Frontal cortex (tissue), 3 donors: ENCODE measurements at regions not wholly inside any gene's neighbourhood (a gene's known extent, or its start where the extent isn't known, plus 50 kb on each side); places are given as distances from the start of the nearest gene placed in this dataset.
"Not testable (repeated sequence)": the region's sequence is repeated elsewhere in the genome, so short reads cannot be mapped to it uniquely, and the experiment has no call there.

Source experiments
- DNase-seq, 2 donors: peaks; one replicate each; pipeline ENCODE4 v3.0.0; 2012; ENCODE audit warnings: low spot score in 2 of 2
- FAIRE-seq: peaks from 2 replicates; lab custom pipeline; 2012; peaks lifted over from hg19 to GRCh38; lab: Jason Lieb, UNC
- donor health status: control.
- donor health status: control.
- donor health status: control.

DNA sequence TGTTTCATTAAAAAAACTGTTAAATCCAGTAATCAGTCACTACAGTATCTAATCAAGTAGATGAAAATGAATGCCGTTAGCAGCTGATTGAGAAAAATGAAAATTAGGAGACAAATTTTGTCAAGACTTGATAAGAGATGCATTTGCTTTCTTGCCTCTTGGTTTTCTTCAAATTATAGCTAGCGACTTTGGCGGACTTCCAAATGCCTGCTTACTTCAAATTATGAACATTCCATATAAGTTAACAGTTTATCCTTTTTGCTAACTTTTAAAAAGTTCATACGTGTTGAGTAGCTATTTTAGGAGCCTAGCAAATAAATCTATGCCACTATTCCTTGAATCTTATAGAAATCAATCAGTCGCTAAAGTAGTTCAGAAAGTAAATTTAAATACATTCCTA, 58.8 kb downstream of the PPP4R3C start:
- FAIRE-seq (no peak), DNase-seq (no peak)

DNA sequence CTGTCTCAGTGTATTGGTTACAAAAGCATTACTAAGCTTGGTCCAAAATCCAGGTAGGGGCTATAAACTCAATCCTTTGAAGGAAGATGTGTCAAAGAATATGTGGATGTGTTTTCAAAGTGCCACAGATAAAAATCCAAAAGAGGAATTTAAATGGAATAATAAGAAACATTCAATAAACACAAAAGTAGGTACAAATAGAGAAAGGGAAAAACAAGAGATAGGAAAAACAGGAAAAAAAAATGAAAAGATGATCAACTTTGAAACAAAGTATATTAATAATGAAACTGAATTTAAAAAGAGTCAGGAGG, 64.0 kb downstream of the PPP4R3C start:
- no peak for FAIRE-seq
- no peak for DNase-seq

DNA sequence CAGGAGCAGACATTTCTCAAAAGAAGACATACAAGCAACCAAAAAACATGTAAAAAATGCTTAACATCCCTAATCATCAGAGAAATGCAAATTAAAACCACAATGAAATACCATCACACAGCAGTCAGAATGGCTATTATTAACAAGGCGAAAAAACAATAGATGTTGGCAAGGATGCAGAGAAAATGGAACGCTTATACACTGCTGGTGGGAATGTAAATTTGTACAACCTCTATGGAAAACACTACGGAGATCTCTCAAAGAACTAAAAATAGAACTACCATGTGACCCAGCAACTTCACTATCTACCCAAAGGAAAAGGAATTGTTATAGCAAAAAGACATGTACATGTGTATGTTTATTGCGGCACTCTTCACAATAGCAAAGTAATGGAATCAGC, 71.5 kb downstream of the PPP4R3C start:
- FAIRE-seq (no peak), DNase-seq (no peak)

DNA sequence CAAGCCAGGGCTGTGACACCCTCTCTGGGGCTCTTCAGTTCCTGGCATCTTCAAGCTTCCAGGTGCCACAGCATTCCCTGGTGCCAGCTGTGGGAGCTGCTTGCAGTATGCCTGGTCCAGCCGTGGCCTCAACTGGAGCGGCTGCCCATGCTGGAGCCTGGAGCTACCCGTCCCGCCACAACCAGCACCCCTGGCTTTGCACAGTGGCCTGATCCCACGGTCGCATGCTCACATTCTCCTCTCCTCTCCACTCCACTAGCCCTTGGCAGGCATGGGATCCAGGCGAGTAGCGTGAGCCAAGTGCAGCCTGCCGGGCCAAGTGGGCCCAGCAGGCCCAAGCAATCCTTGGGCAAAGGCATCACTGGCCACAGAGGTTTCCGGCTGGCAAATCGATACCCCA, 81.7 kb downstream of the PPP4R3C start:
- FAIRE-seq (no peak), DNase-seq (no peak)

DNA sequence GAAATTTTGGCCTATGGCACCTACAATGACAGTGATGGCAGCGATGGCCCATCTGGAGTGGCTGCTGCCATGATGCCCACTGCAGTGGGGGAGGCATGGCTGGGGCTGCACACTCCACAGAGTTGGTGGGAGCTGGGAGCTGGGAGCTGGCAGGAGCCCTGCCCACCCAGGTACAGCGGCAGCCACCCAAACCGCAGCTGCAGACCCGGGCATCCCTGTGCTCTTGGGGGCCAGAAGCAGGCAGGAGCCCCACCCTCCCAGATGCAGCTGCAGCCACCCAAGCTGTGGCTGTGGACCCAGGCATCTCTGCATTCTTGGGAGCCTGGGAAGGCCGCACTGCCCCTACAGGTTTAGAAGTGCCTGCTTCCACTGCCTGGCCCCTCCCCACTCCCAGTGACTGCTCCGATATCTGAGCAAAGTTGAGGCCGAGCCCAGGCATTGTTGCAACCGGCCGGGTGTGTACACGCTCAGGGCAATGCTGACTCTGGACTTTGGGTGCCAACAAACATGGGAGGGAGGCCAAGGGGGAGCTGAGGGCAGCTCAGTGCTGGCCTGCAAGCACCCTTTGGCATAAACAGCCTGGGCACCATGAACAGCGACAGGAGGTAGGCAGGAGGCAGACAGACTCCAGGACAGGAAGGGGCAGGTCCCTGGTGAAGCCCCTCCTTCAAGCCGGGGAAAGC, 82.8 kb downstream of the PPP4R3C start:
- DNase-seq = no peak
- FAIRE-seq = no peak

DNA sequence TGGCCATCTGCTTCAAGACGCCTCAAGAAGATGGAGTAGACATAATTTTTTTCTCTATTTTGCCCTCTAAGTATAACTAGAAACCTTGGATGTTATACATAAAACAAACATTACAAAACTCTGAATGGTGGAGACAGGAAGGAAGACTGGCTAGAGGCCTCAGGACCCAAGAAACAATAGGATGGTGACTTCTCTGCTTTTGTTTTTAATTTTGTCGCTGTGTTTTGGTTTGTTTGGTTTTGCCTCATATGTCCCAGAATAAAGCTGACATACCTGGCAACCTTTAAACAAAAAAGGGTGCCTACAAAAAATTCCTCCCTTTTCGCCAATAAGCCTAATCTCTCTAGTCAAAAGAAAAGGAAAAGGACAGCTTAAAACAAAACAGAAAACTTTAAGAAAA, 109.1 kb downstream of the PPP4R3C start:
- no peak for DNase-seq
- no peak for FAIRE-seq

DNA sequence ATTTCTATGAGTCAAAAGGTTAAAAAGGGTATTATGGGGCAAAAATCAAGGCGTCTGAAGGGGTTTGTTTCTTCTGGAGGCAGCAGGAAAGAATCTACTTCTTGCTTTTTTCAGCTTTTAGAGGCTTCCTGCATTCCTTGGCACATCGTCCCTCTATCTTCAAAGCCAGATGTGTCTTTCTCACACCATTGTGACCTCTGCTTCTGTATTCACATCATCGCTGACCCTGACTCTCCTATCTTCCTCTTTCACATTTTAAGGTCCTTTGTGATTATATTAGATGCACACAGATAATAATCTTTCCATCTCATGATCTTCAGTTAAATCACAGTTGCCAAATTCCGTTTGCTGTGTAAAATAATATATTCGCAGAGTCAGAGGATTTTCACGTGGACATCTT, 112.7 kb downstream of the PPP4R3C start:
- no peak for FAIRE-seq
- no peak for DNase-seq

DNA sequence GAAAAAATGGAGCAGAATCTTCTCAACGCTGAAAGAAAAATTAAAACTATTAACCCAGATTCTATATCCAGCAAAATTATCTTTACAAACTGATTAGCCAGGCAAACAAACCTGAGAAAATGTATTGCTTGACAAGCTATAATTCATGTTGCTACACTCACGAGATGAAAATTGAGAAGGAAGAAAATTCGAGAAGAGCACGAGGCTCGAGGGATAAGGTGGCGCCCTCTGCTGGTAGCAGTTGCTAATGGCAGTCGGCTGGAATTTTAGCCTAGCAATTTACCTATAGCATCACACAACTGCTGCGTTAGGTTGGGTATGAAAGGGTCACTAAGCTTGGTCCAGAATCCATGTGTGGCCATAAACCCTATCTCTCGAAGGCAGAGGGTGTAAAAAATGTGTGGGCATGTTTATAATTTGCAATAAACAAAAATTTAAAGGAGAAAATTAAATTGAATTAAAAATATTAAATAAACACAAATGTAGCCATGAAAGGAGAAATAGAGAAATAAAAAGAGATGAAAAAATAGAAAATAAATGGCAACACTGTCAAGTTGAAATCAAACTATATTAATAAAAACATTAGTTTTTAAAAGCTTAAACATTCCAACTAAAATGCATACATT, 126.6 kb downstream of the PPP4R3C start:
- DNase-seq (peak in 1 of 2 donors; percentile 1), FAIRE-seq (peak; percentile 23)

DNA sequence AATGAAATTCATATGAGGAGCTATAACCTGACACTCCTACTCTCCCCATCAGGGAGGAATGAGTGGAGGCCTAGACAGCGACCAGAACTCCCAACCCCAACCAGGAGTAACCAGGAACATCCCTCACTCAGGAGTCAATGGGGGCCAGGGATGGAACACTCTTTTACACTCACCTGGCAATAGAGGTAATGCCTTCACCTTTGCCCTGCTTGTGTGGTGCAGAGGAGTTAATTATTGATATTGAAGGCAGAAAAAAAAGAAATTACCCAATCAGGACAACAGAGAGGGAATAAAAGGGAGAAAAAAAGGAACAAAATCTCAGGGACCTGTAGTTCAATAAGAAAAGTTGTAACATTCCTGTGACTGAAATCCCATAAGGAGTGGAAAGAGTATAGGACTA, 141.5 kb downstream of the PPP4R3C start:
- no peak for FAIRE-seq
- no peak for DNase-seq

DNA sequence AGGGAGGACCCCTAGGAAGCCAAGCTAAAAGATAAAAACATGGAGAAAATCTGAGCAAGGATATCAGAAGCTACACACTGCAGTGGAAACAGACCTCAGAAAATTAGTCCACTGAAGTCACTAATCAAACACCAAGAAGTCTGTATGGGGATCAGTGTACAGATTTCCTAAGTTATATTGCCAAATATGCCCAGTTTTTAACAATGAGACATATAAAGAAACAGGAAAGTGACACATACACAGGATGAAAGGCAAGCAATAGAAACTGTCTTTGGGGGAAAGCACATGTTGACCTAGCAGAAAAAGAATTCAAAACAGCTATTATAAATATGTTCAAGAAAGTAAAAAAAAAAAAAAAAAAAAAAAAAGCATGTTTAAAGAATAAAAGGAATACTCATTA, 153.7 kb downstream of the PPP4R3C start:
- DNase-seq (no peak), FAIRE-seq (no peak)

DNA sequence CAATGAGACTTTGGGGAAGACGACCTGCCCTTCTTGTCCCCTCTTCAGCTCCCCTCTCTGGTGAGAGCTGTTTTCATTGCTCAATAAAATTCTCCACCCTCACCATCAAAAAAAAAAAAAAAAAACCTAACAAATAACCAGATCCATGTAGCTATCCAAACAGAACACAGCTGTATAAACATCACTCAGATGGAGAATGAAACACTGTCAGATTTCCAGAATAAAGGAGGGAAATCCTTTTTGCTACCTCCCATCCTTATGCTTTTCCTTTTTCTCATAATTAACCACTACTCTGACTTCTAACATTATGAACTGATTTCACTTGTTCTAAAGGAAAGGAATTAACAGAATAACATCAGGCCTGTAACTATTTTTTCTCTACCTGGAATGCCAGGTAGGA, 155.6 kb downstream of the PPP4R3C start:
- FAIRE-seq = no peak

DNA sequence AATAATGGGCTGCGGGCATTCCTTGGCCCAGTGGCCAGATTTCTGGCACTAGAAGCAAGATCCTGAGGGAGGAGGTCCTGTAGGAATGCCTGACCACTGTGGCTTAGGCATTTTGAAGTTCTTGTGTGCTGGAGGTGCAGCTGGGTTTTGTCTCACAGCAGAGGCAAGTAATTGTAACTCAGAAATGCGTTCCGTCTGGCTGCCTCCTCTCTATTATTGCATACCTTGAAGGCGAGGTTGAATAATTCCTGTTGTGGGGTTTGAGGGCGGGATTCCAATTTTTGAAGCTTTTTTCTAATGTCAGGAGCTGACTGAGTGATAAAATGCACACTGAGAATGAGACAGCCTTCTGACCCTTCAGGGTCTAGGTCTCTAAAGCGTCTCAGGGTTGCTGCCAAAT, 170.6 kb downstream of the PPP4R3C start:
- FAIRE-seq, DNase-seq: not testable (repeated sequence)

More for the DNA sequence above, 155.6 kb downstream of the PPP4R3C start:
- no peak for DNase-seq

DNA sequence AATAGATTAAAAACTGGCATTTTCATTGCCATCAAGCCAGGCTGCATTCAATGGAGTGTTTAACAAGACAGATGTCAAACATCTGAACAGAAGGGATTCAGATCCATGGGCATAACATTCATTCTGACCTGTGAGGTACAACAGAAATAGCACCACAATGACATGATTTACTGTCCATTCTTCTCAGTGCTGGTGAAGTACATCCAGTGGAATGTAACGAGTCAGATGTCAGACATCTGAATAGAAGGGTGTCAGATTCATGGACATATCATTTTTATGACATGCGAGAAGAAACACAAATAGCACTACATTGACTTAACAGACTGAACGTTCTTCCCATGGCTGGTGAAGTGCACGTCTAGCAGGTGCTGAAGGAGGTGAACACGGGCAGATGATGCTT, 186.4 kb downstream of the PPP4R3C start:
- DNase-seq (no peak), FAIRE-seq (no peak)

DNA sequence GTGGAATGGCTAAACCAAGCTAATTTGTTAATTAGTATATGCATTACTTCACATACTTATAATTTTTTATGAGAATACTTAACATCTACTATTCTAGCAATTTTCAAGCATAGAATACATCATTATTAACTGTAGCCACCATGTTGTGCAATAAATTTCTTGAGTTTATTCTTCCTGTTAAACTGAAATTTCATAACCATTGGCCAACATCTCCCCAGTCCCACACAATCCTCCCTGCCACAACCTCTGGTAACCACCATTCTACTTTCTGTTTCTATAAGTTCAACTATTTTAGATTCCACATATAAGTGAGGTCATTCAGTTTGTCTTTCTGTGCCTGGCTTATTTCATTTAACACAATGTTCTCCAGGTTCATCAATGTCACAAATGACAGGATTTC, 208.5 kb downstream of the PPP4R3C start:
- DNase-seq (no peak), FAIRE-seq (no peak)

DNA sequence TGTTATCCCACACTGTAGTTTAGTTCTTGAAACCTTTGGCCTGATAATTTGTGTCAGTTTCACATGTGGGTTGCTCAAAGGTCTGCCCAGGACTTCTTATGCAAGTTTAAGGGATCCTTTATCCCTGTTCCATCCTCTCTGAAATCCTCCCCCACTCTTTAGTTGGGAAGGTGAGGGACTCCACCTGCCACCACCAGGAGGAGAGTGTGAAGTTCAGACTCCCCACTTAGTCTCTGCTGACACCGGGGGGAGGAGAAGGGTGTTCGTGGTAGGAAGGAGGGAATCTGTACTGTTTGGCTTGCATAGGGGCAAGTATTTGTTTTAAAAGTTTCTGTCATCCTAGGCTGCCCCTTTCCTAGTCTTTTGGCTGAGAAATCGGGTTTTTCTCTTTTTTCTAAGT, 211.8 kb downstream of the PPP4R3C start:
- no peak for FAIRE-seq
- no peak for DNase-seq

DNA sequence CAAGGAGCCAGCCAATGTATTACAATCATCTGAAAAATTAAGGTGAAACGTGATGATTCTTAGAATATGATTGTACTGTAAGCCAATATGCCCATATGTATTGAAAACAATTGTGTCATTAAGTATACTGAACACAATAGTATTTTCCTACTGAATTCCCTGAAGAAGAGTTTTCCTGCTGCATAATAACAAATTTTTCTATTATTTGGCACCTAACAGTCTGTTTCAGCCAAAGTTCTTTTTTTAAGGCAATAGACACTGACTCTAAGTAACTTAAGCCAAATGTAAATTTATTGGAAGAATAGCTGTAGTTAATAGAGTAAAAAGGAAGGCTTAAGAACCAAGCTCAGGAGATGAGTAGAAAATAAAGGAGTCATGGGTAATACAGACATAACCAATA, 220.6 kb downstream of the PPP4R3C start:
- DNase-seq (no peak), FAIRE-seq (no peak)

DNA sequence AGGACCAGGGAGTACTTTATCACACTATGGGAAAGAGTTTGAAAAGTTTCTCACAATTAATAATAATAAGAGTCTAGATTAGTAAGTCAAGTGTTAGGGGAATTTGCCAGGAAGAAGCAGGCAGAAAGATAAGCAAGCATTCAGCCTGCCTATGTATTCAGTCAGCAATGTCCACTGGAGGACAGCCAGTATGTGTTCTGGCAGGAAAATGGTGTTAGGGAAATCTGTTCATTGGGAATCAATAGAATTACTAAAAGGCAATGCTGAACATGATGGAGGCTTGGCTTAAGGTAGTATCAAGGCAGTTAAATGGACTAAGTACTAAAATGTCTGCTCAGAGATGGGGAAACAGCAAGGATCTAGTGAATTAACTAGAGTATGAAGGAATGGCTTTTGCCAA, 221.2 kb downstream of the PPP4R3C start:
- FAIRE-seq (no peak), DNase-seq (no peak)

DNA sequence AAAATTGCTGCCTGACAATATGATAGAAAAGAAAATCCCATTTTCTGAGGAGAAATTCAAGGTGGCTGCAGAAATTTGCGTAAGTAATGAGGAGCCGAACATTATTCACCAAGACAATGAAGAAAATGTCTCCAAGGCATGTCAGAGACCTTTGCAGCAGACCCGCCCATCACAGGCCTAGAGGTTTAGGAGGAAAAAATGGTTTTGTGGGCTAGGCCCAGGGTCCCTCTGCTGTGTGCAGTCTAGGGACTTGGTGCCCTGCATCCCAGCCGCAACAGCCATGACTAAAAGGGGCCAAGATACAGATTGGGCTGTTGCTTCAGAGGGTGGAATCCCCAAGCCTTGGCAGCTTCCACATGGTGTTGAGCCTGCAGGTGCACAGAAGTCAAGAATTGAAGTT, 223.1 kb downstream of the PPP4R3C start:
- not testable (repeated sequence) for FAIRE-seq, DNase-seq

DNA sequence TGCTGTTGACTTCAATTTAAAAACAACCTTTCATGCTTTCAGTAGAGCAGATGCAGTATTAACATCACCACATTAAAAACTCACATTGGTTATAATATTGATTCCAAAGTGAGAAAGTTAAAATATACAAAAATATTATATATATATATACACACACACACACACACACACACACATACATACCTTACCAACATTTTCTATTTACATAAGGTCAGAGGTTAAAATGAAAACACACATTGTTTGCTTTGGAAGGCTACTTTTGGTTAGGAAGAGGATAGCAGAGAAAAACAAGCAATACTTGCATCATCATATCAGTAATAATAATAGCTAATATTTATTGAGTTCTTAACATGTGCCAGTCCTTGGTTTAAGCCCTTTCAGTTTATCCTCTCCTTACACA, 226.5 kb downstream of the PPP4R3C start:
- DNase-seq = no peak
- no peak for FAIRE-seq

DNA sequence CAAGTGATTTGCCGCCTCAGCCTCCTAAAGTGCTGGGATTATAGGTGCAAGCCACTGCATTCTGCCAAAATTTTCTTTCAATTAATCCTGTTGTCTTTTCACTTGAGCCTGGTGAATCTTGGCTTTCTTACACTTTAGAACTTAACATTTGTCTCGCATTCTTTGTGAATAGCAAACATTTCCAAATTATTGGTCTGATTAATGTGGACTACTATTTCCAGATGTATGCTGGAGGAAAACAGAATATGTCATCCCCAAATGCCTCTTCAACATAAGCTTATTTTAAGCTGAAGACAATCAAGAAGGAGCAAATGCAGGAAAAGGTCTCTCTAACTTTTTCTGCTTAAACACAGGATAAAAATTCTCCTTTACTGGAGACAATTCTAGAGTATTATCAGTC, 233.4 kb downstream of the PPP4R3C start:
- DNase-seq = no peak
- no peak for FAIRE-seq

DNA sequence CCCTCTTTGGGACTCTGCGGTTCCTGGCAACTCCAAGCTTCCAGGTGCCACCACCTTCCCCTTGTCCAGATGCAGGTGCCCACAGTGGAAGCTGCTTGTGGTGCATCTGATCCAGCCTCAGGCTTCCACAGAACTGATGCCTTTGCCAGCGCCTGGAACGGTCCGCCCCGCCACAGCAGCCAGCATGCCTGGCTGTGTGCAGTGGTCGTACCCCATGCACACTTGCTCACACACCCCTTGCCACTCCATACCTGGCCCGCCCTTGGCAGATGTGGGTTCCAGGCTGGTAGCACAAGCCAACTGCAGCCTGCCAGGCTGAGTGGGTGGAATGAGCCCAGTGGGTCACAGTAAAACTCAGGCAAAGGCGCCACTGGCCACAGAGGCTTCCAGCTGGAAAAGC, 240.5 kb downstream of the PPP4R3C start:
- DNase-seq = no peak
- FAIRE-seq = no peak

DNA sequence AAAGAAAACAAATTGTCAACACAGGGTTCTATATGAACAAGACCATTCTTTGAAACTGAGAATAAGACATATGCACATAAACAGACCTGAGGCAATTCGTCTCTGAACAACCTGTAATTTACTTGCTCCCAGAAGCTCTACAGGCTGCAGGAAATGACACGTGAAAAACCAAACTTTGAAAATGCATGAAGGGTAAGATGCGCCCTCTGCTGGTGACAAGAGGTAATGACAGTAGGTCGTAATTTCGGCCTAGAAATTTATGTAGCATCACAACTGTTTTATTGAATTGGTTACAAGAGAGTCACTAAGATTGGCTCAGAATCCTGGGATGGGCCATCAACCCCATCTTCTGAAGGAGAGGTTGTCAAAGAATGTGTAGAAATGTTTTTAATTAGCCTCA, 276.5 kb downstream of the PPP4R3C start:
- FAIRE-seq (no peak), DNase-seq (no peak)
